Brain microvascular endothelial cell (primary cell): ENCODE measurements at regions not wholly inside any gene's neighbourhood (a gene's known extent, or its start where the extent isn't known, plus 50 kb on each side); places are given as distances from the start of the nearest gene placed in this dataset.

Source experiments
- DNase-seq: peaks from one replicate; pipeline ENCODE4 v3.0.0-alpha.2; 2020
- H3K27ac ChIP-seq: fragments of 250-450 bp; sonication (Bioruptor Pico); 2 replicates; pipeline ENCODE4 v1.5.1; 2020; ENCODE audit warnings: mild to moderate bottlenecking, moderate library complexity
- H3K27me3 ChIP-seq: fragments of 250-450 bp; sonication (Bioruptor Pico); replicated peaks from 2 replicates; pipeline ENCODE4 v1.5.1; 2020; ENCODE audit warnings: mild to moderate bottlenecking
- H3K36me3 ChIP-seq: fragments of 250-450 bp; sonication (Bioruptor Pico); replicated peaks from 2 replicates; pipeline ENCODE4 v1.5.1; 2020; ENCODE audit warnings: mild to moderate bottlenecking
- H3K4me3 ChIP-seq: 2 replicates; pipeline ENCODE4 v1.5.1; 2011; ENCODE audit warnings: low read depth, mild to moderate bottlenecking, control low read depth, low read length, moderate library complexity
- CTCF ChIP-seq: IDR thresholded peaks from 2 replicates; pipeline ENCODE4 v1.5.1; 2011; ENCODE audit warnings: low read depth, mild to moderate bottlenecking, moderate library complexity, low read length, control low read depth, inconsistent platforms; ENCODE audit errors: missing control alignments
- in situ Hi-C: cut with HindIII; loops from 2 replicates; pipeline ENCODE4 v1.10.0; 2017; ENCODE audit warnings: low sequenced_read_pairs, low pct_ligation_motif_present

DNA sequence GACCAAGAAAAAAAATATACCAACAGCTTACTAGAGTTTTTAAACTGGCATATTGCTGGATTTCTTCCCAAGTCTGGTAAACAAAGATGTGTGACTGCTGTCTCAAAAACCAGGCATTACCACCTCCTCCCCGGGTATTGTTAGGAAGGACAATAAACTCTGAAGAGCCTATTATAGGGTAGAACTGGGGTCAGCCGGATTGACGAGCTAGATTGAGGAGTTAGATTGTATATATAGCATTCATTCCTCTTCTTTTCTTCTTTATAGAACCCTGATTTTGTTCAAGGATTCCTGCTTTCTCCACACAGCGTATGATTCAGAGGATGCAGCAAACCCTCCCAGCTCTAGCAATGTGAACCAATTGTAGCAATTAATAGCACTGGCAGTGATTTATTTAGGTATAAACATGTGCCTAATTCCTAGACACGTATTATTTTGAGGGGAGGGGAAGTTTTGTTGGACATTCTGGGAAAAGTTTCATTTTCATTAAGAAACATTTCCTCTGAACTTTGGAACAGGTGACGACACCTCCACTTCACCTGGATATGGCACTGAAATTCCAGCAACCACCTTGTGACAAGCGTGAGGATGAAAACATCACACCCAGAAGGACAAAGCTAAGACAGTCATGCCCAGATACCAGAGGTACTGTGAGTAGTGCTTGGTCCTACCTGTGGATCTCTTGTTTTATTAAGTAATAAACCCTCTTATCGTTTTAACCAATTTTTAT is 679.4 kb upstream of the KIRREL3 start:
- Histone ChIP-seq H3K27ac (no peak overlapping the region), H3K27me3 (no peaks in the 10 kb centered on the region), H3K4me3 (no peak overlapping the region), H3K36me3 (no peaks in the 10 kb centered on the region)
- DNase-seq = no peak
- no peak for TF ChIP-seq CTCF
- in situ Hi-C loops = no loop called here

DNA sequence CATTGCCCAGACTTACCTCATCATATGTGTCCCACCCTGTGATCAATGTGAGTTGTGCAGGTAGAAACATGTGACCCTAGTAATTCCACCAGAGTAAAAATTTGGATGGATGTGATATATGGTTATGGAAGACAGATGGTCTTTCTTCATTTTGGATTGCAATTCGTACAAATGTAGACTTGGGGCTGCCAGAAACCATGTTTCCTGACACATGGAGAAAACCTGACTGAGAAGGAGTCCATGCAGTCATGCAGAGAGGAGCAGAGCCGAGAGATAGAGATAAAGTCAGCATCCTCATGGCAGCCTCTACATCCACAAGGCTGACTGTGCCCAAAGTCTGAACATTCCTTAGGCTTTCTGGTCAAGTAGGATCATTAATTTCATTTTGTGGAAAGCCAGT is 678.1 kb upstream of the KIRREL3 start:
- Histone ChIP-seq H3K27ac (no peak overlapping the region), H3K4me3 (no peak overlapping the region), H3K36me3 (no peaks in the 10 kb centered on the region), H3K27me3 (no peaks in the 10 kb centered on the region)
- no peak for TF ChIP-seq CTCF
- in situ Hi-C loops = no loop called here
- no peak for DNase-seq

DNA sequence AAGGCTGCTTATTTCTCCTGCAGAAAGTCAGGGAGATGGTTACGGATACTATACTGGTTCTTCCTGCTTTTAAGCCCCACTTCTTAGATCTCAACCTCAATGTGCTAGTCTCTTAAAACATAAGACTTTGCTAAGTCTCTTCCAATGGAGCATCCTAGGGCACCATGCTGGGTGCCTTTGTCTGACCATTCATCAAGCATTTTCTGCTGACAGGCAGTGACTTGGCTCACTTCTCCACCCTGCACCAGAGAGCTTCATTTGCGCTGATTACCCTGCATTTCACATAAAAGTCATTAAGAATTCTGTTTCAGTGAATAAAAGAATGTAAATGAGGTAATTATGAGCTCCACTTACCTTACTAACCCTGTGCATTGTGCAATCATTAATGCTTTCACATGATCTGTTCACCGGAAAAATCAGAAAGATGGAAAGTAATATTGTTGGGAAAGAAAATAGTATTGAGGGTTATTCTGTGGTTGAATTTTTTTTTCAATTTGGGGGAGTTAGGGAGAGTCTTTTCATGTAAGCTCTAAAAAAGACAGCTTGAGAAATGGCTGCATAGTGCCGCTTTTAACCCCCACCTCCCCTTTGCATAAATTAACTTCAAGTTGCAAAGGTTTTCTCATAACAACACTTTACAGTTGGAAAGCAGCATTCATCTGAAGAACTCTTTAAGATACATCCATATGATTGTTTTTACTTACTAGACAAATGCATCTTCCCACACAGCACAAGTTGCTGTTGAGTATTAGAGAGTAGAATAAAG is 677.3 kb upstream of the KIRREL3 start:
- no peak overlapping the region for H3K4me3 ChIP-seq
- no peak for TF ChIP-seq CTCF
- H3K27me3 ChIP-seq = no peaks in the 10 kb centered on the region
- H3K27ac ChIP-seq = no peak overlapping the region
- in situ Hi-C loops = no loop called here
- no peak for DNase-seq
- no peaks in the 10 kb centered on the region for H3K36me3 ChIP-seq

- H3K27me3 ChIP-seq = no peaks in the 10 kb centered on the region
- no peak overlapping the region for H3K4me3 ChIP-seq
- TF ChIP-seq CTCF = no peak
- DNase-seq = no peak
- no peak overlapping the region for H3K27ac ChIP-seq
- in situ Hi-C loops = no loop called here
- no peaks in the 10 kb centered on the region for H3K36me3 ChIP-seq
Observed at GRCh38 chr11:127675581-127675980, 675.0 kb upstream of the KIRREL3 start.

- Histone ChIP-seq H3K4me3 (no peak overlapping the region), H3K27ac (no peak overlapping the region), H3K36me3 (no peaks in the 10 kb centered on the region), H3K27me3 (no peaks in the 10 kb centered on the region)
- DNase-seq = no peak
- in situ Hi-C loops = no loop called here
- no peak for TF ChIP-seq CTCF
Observed at GRCh38 chr11:127674754-127675153, 674.2 kb upstream of the KIRREL3 start.
